ENCODE measurements at regions not wholly inside any gene's neighbourhood (a gene's known extent, or its start where the extent isn't known, plus 50 kb on each side); places are given as distances from the start of the nearest gene placed in this dataset.

GRCh38 chr2:45316576-45317338 lies 294.3 kb downstream of the SRBD1 start:
- Histone ChIP-seq H3K4me3 (ENCODE audit: low read length) (no peak overlapping the region), H3K4me1 (ENCODE audit: control insufficient read depth in 2 of 2, insufficient read depth in 2 of 2, low read length in 2 of 2) (no peaks in the 10 kb centered on the region), H3K36me3 (ENCODE audit: control insufficient read depth in 2 of 3, insufficient read depth in 3 of 3, low read length in 3 of 3) (no peaks in the 10 kb centered on the region), H3K9me3 (ENCODE audit: control insufficient read depth in 2 of 3, low read length in 3 of 3) (no peaks in the 10 kb centered on the region), H3K27me3 (ENCODE audit: control insufficient read depth in 2 of 2, insufficient read depth in 2 of 2, low read length in 2 of 2) (no peaks in the 10 kb centered on the region), H3K27ac (ENCODE audit: low read depth, low read length) (no peak overlapping the region)
- ChIA-PET POLR2A (no interaction called here), CTCF (no interaction called here)
- no peak overlapping the region for H3K27ac Mint-ChIP-seq
- peaks cover 0 to 4% (median 0%) of the 10 kb centered on the region in 11 donors for H3K9me3 Mint-ChIP-seq
- H3K36me3 Mint-ChIP-seq = no peaks in the 10 kb centered on the region
- peaks cover 0 to 5% (median 0%) of the 10 kb centered on the region in 7 donors for H3K4me1 Mint-ChIP-seq
- ATAC-seq (no peak), DNase-seq (no peak)
- no peak overlapping the region for H3K4me3 Mint-ChIP-seq
- intact Hi-C loops (cut with micrococcal nuclease) = no loop called here
- H3K27me3 Mint-ChIP-seq = peaks cover 0 to 15% (median 4%) of the 10 kb centered on the region in 5 donors

DNA sequence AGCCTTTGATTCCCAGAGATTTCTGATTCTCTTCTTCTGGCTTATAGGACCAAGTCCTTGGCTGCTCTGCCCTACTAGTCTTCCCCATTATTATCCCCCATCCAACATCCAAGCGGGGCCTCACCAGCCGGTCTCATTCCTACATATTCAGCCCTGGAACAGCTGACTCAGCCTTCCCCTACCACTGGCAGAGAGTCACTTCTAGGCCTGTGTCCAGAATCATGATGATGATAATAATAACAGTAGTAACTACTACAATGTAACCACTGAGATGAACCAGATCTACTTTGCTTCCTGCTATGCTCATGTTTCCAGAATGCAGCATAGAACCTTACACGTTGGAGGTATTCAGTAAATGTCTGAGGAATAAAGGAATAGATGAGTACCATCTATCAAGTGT lies 295.2 kb downstream of the SRBD1 start:
- CTCF ChIA-PET = no interaction called here
- Mint-ChIP-seq H3K27ac (no peak overlapping the region), H3K4me3 (no peak overlapping the region), H3K9me3 (peaks cover 0 to 2% (median 0%) of the 10 kb centered on the region in 11 donors), H3K27me3 (peaks cover 0 to 14% (median 5%) of the 10 kb centered on the region in 5 donors), H3K4me1 (peaks cover 0 to 3% (median 0%) of the 10 kb centered on the region in 7 donors), H3K36me3 (no peaks in the 10 kb centered on the region)
- ATAC-seq = no peak
- Histone ChIP-seq H3K27ac (ENCODE audit: low read depth, low read length) (no peak overlapping the region), H3K36me3 (ENCODE audit: control insufficient read depth in 2 of 3, insufficient read depth in 3 of 3, low read length in 3 of 3) (no peaks in the 10 kb centered on the region), H3K4me1 (ENCODE audit: control insufficient read depth in 2 of 2, insufficient read depth in 2 of 2, low read length in 2 of 2) (no peaks in the 10 kb centered on the region), H3K4me3 (ENCODE audit: low read length) (no peak overlapping the region), H3K9me3 (ENCODE audit: control insufficient read depth in 2 of 3, low read length in 3 of 3) (no peaks in the 10 kb centered on the region), H3K27me3 (ENCODE audit: control insufficient read depth in 2 of 2, insufficient read depth in 2 of 2, low read length in 2 of 2) (no peaks in the 10 kb centered on the region)
- intact Hi-C loops (cut with micrococcal nuclease) = no loop called here
- DNase-seq = no peak
- POLR2A ChIA-PET = no interaction called here

DNA sequence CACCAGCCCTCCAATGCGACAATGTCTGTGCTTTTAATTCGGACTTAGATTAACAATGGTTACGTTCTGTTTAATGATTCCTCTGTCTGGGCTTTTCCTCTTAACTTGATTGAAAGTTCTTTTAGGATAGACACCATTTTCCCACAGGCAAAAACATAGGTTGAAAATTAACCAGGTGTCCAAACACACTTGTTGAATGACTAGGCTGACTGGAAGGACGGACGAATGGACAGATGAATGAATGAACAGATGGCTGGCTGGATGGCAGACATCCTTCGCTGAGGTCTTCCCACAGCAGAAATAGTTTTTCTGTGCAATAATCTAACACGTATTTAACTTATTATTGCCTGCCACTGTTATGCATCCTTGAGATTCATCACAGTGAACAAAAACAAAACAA lies 298.8 kb downstream of the SRBD1 start:
- Histone ChIP-seq H3K27me3 (ENCODE audit: control insufficient read depth in 2 of 2, insufficient read depth in 2 of 2, low read length in 2 of 2) (no peaks in the 10 kb centered on the region), H3K36me3 (ENCODE audit: control insufficient read depth in 2 of 3, insufficient read depth in 3 of 3, low read length in 3 of 3) (no peaks in the 10 kb centered on the region), H3K9me3 (ENCODE audit: control insufficient read depth in 2 of 3, low read length in 3 of 3) (no peaks in the 10 kb centered on the region), H3K4me3 (ENCODE audit: low read length) (no peak overlapping the region), H3K27ac (ENCODE audit: low read depth, low read length) (no peak overlapping the region), H3K4me1 (ENCODE audit: control insufficient read depth in 2 of 2, insufficient read depth in 2 of 2, low read length in 2 of 2) (no peaks in the 10 kb centered on the region)
- peaks cover 0 to 3% (median 0%) of the 10 kb centered on the region in 7 donors for H3K4me1 Mint-ChIP-seq
- ChIA-PET POLR2A (no interaction called here), CTCF (no interaction called here)
- H3K36me3 Mint-ChIP-seq = no peaks in the 10 kb centered on the region
- H3K27me3 Mint-ChIP-seq = peaks cover 0 to 19% (median 11%) of the 10 kb centered on the region in 5 donors
- DNase-seq = no peak
- no peak for ATAC-seq
- no peak overlapping the region for H3K4me3 Mint-ChIP-seq
- intact Hi-C loops (cut with micrococcal nuclease) = no loop called here
- no peak overlapping the region for H3K27ac Mint-ChIP-seq
- H3K9me3 Mint-ChIP-seq = peaks cover 0 to 2% (median 0%) of the 10 kb centered on the region in 11 donors

- DNase-seq (no peak), ATAC-seq (no peak)
- Mint-ChIP-seq H3K36me3 (no peaks in the 10 kb centered on the region), H3K27ac (no peak overlapping the region), H3K4me3 (no peak overlapping the region), H3K27me3 (peaks cover 0 to 19% (median 12%) of the 10 kb centered on the region in 5 donors), H3K4me1 (peaks cover 0 to 3% (median 0%) of the 10 kb centered on the region in 7 donors), H3K9me3 (peaks cover 0 to 2% (median 0%) of the 10 kb centered on the region in 11 donors)
- ChIA-PET POLR2A (no interaction called here), CTCF (no interaction called here)
- no peaks in the 10 kb centered on the region for H3K36me3 ChIP-seq (ENCODE audit: control insufficient read depth in 2 of 3, insufficient read depth in 3 of 3, low read length in 3 of 3)
- H3K27me3 ChIP-seq (ENCODE audit: control insufficient read depth in 2 of 2, insufficient read depth in 2 of 2, low read length in 2 of 2) = no peaks in the 10 kb centered on the region
- no peaks in the 10 kb centered on the region for H3K9me3 ChIP-seq (ENCODE audit: control insufficient read depth in 2 of 3, low read length in 3 of 3)
- no peak overlapping the region for H3K27ac ChIP-seq (ENCODE audit: low read depth, low read length)
- intact Hi-C loops (cut with micrococcal nuclease) = no loop called here
- H3K4me3 ChIP-seq (ENCODE audit: low read length) = no peak overlapping the region
- H3K4me1 ChIP-seq (ENCODE audit: control insufficient read depth in 2 of 2, insufficient read depth in 2 of 2, low read length in 2 of 2) = no peaks in the 10 kb centered on the region
Measured at GRCh38 chr2:45311559-45311958, 299.5 kb downstream of the SRBD1 start.

DNA sequence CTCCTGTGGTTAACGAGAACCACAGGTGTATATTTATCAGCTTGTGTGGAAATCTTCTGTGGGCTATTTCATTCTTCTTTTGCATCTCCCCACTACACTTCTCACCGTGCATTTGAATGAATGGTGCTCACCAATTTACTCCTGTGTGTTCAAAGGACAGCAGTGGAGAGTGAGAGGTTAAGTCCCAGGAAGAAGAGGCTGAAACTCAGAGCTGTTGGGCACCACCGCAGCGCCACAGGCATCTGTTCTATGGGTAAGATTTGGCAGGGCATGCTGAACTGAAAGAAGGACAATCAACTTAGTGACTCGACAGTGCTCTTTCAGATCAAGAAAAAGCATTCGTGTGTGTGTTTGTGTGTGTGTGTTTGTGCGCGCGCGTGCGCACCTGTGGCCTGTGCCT lies 297.9 kb upstream of the SIX2 start:
- DNase-seq (no peak), ATAC-seq (no peak)
- Histone ChIP-seq H3K9me3 (ENCODE audit: control insufficient read depth in 2 of 3, low read length in 3 of 3) (no peaks in the 10 kb centered on the region), H3K36me3 (ENCODE audit: control insufficient read depth in 2 of 3, insufficient read depth in 3 of 3, low read length in 3 of 3) (no peaks in the 10 kb centered on the region), H3K27me3 (ENCODE audit: control insufficient read depth in 2 of 2, insufficient read depth in 2 of 2, low read length in 2 of 2) (no peaks in the 10 kb centered on the region), H3K4me3 (ENCODE audit: low read length) (no peak overlapping the region), H3K27ac (ENCODE audit: low read depth, low read length) (no peak overlapping the region), H3K4me1 (ENCODE audit: control insufficient read depth in 2 of 2, insufficient read depth in 2 of 2, low read length in 2 of 2) (no peaks in the 10 kb centered on the region)
- H3K36me3 Mint-ChIP-seq = no peaks in the 10 kb centered on the region
- POLR2A ChIA-PET = no interaction called here
- H3K4me3 Mint-ChIP-seq = no peak overlapping the region
- CTCF ChIA-PET = no interaction called here
- intact Hi-C loops (cut with micrococcal nuclease) = no loop called here
- H3K27ac Mint-ChIP-seq = no peak overlapping the region
- peaks cover 0 to 2% (median 0%) of the 10 kb centered on the region in 11 donors for H3K9me3 Mint-ChIP-seq
- H3K4me1 Mint-ChIP-seq = peaks cover 0 to 3% (median 0%) of the 10 kb centered on the region in 7 donors
- H3K27me3 Mint-ChIP-seq = peaks cover 5 to 34% (median 28%) of the 10 kb centered on the region in 5 donors

DNA sequence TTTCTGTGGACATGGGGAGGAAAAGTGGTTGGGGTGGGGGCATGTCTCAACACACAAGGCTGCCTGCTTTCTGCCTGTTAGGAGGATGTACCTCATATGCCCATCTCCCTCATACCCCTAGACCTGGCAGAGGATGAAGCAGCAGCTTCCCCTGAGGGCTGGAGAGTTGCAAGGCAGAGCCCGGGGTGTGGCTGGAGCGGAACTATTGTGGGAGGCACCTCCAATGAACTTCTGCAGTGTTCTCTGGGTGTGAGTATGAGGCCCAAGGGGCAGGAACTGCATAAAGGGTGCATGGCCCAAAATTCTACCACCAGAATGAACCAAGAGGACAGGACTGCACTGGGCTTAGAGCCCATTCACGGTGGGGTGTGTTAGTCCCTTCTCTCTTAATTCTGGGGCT lies 296.3 kb upstream of the SIX2 start:
- H3K27me3 Mint-ChIP-seq = peaks cover 5 to 30% (median 21%) of the 10 kb centered on the region in 5 donors
- no peaks in the 10 kb centered on the region for H3K27me3 ChIP-seq (ENCODE audit: control insufficient read depth in 2 of 2, insufficient read depth in 2 of 2, low read length in 2 of 2)
- H3K4me3 Mint-ChIP-seq = no peak overlapping the region
- intact Hi-C loops (cut with micrococcal nuclease) = no loop called here
- no peak overlapping the region for H3K27ac ChIP-seq (ENCODE audit: low read depth, low read length)
- ATAC-seq (no peak), DNase-seq (no peak)
- no peaks in the 10 kb centered on the region for H3K36me3 Mint-ChIP-seq
- no peak overlapping the region for H3K4me3 ChIP-seq (ENCODE audit: low read length)
- H3K9me3 Mint-ChIP-seq = peaks cover 0 to 1% (median 0%) of the 10 kb centered on the region in 11 donors
- ChIA-PET POLR2A (no interaction called here), CTCF (no interaction called here)
- H3K4me1 Mint-ChIP-seq = no peaks in the 10 kb centered on the region
- H3K4me1 ChIP-seq (ENCODE audit: control insufficient read depth in 2 of 2, insufficient read depth in 2 of 2, low read length in 2 of 2) = no peaks in the 10 kb centered on the region
- no peaks in the 10 kb centered on the region for H3K36me3 ChIP-seq (ENCODE audit: control insufficient read depth in 2 of 3, insufficient read depth in 3 of 3, low read length in 3 of 3)
- H3K27ac Mint-ChIP-seq = no peak overlapping the region
- H3K9me3 ChIP-seq (ENCODE audit: control insufficient read depth in 2 of 3, low read length in 3 of 3) = no peaks in the 10 kb centered on the region
